ENCODE measurements at regions not wholly inside any gene's neighbourhood (a gene's known extent, or its start where the extent isn't known, plus 50 kb on each side); places are given as distances from the start of the nearest gene placed in this dataset.
"Not testable (repeated sequence)": the region's sequence is repeated elsewhere in the genome, so short reads cannot be mapped to it uniquely, and the experiment has no call there.

GRCh38 chr2:111549174-111549573, 334.8 kb downstream of the ANAPC1 start:
- WGBS (ENCODE audit: insufficient coverage) = no CpG with 5 or more reads among the region's 2 CpGs
- ATAC-seq (replicated peaks in 1 of 4); DNase-seq; H3K27ac ChIP-seq (ENCODE audit: low read length); POLR2A ChIA-PET; H3K4me3 Mint-ChIP-seq; H3K9me3 ChIP-seq; H3K4me1 Mint-ChIP-seq; H3K4me3 ChIP-seq (ENCODE audit: control insufficient read depth in 1 of 2, extremely low read depth in 1 of 2, low read length in 1 of 2); H3K9me3 Mint-ChIP-seq; H3K4me1 ChIP-seq (ENCODE audit: control insufficient read depth in 1 of 2, extremely low read depth in 1 of 2, insufficient read depth in 2 of 2, low read length in 2 of 2); H3K27me3 ChIP-seq (replicated peaks in 1 of 2; ENCODE audit: control insufficient read depth in 2 of 2, extremely low read depth in 1 of 2, insufficient read depth in 2 of 2, low read length in 1 of 2); H3K27me3 Mint-ChIP-seq; H3K36me3 Mint-ChIP-seq; CTCF ChIA-PET; H3K36me3 ChIP-seq (ENCODE audit: control insufficient read depth in 2 of 2, extremely low read depth in 1 of 2, insufficient read depth in 1 of 2, low read length in 1 of 2); H3K27ac Mint-ChIP-seq: not testable (repeated sequence)

GRCh38 chr2:111551428-111551827, 332.6 kb downstream of the ANAPC1 start:
- CTCF ChIA-PET; H3K36me3 Mint-ChIP-seq; H3K4me3 ChIP-seq (ENCODE audit: control insufficient read depth in 1 of 2, extremely low read depth in 1 of 2, low read length in 1 of 2); H3K9me3 Mint-ChIP-seq; H3K4me1 Mint-ChIP-seq; H3K27ac ChIP-seq (ENCODE audit: low read length); POLR2A ChIA-PET; H3K27me3 Mint-ChIP-seq; H3K27me3 ChIP-seq (replicated peaks in 1 of 2; ENCODE audit: control insufficient read depth in 2 of 2, extremely low read depth in 1 of 2, insufficient read depth in 2 of 2, low read length in 1 of 2); H3K9me3 ChIP-seq; H3K27ac Mint-ChIP-seq; H3K4me1 ChIP-seq (ENCODE audit: control insufficient read depth in 1 of 2, extremely low read depth in 1 of 2, insufficient read depth in 2 of 2, low read length in 2 of 2); DNase-seq; H3K36me3 ChIP-seq (ENCODE audit: control insufficient read depth in 2 of 2, extremely low read depth in 1 of 2, insufficient read depth in 1 of 2, low read length in 1 of 2); ATAC-seq (replicated peaks in 1 of 4); H3K4me3 Mint-ChIP-seq: not testable (repeated sequence)
- no CpG with 5 or more reads among the region's 2 CpGs for WGBS (ENCODE audit: insufficient coverage)

GRCh38 chr2:111552625-111553024, 331.4 kb downstream of the ANAPC1 start:
- H3K36me3 ChIP-seq (ENCODE audit: control insufficient read depth in 2 of 2, extremely low read depth in 1 of 2, insufficient read depth in 1 of 2, low read length in 1 of 2); H3K27me3 ChIP-seq (replicated peaks in 1 of 2; ENCODE audit: control insufficient read depth in 2 of 2, extremely low read depth in 1 of 2, insufficient read depth in 2 of 2, low read length in 1 of 2); ATAC-seq (replicated peaks in 1 of 4); H3K9me3 ChIP-seq; H3K27me3 Mint-ChIP-seq; H3K4me3 ChIP-seq (ENCODE audit: control insufficient read depth in 1 of 2, extremely low read depth in 1 of 2, low read length in 1 of 2); H3K36me3 Mint-ChIP-seq; H3K27ac ChIP-seq (ENCODE audit: low read length); H3K4me3 Mint-ChIP-seq; POLR2A ChIA-PET; CTCF ChIA-PET; H3K4me1 ChIP-seq (ENCODE audit: control insufficient read depth in 1 of 2, extremely low read depth in 1 of 2, insufficient read depth in 2 of 2, low read length in 2 of 2); H3K4me1 Mint-ChIP-seq; H3K9me3 Mint-ChIP-seq; H3K27ac Mint-ChIP-seq; DNase-seq: not testable (repeated sequence)
- WGBS (ENCODE audit: insufficient coverage) = no CpG with 5 or more reads among the region's 9 CpGs

- H3K27ac Mint-ChIP-seq = not testable (repeated sequence)
Measured at GRCh38 chr2:111559301-111559700, 324.7 kb downstream of the ANAPC1 start.

GRCh38 chr2:111559814-111560213, 324.2 kb downstream of the ANAPC1 start:
- H3K27ac ChIP-seq (ENCODE audit: low read length); H3K4me3 ChIP-seq (ENCODE audit: control insufficient read depth in 1 of 2, extremely low read depth in 1 of 2, low read length in 1 of 2); CTCF ChIA-PET; H3K36me3 ChIP-seq (ENCODE audit: control insufficient read depth in 2 of 2, extremely low read depth in 1 of 2, insufficient read depth in 1 of 2, low read length in 1 of 2); H3K4me1 ChIP-seq (ENCODE audit: control insufficient read depth in 1 of 2, extremely low read depth in 1 of 2, insufficient read depth in 2 of 2, low read length in 2 of 2); H3K27ac Mint-ChIP-seq; H3K27me3 ChIP-seq (replicated peaks in 1 of 2; ENCODE audit: control insufficient read depth in 2 of 2, extremely low read depth in 1 of 2, insufficient read depth in 2 of 2, low read length in 1 of 2); H3K4me3 Mint-ChIP-seq; H3K27me3 Mint-ChIP-seq; H3K4me1 Mint-ChIP-seq; H3K9me3 ChIP-seq; ATAC-seq (replicated peaks in 1 of 4); H3K36me3 Mint-ChIP-seq; DNase-seq; H3K9me3 Mint-ChIP-seq; POLR2A ChIA-PET: not testable (repeated sequence)
- no CpG with 5 or more reads among the region's 3 CpGs for WGBS (ENCODE audit: insufficient coverage)

More at GRCh38 chr2:111559301-111559700, 324.7 kb downstream of the ANAPC1 start:
- H3K4me1 ChIP-seq (ENCODE audit: control insufficient read depth in 1 of 2, extremely low read depth in 1 of 2, insufficient read depth in 2 of 2, low read length in 2 of 2); H3K4me3 ChIP-seq (ENCODE audit: control insufficient read depth in 1 of 2, extremely low read depth in 1 of 2, low read length in 1 of 2); H3K27ac ChIP-seq (ENCODE audit: low read length); CTCF ChIA-PET; H3K9me3 Mint-ChIP-seq; H3K4me1 Mint-ChIP-seq; H3K27me3 ChIP-seq (replicated peaks in 1 of 2; ENCODE audit: control insufficient read depth in 2 of 2, extremely low read depth in 1 of 2, insufficient read depth in 2 of 2, low read length in 1 of 2); DNase-seq; ATAC-seq (replicated peaks in 1 of 4); H3K36me3 Mint-ChIP-seq; H3K9me3 ChIP-seq; POLR2A ChIA-PET; H3K36me3 ChIP-seq (ENCODE audit: control insufficient read depth in 2 of 2, extremely low read depth in 1 of 2, insufficient read depth in 1 of 2, low read length in 1 of 2); H3K4me3 Mint-ChIP-seq; H3K27me3 Mint-ChIP-seq: not testable (repeated sequence)
- WGBS (ENCODE audit: insufficient coverage) = no CpG with 5 or more reads among the region's 2 CpGs

- POLR2A ChIA-PET; H3K4me3 ChIP-seq (ENCODE audit: control insufficient read depth in 1 of 2, extremely low read depth in 1 of 2, low read length in 1 of 2); H3K4me3 Mint-ChIP-seq; H3K36me3 ChIP-seq (ENCODE audit: control insufficient read depth in 2 of 2, extremely low read depth in 1 of 2, insufficient read depth in 1 of 2, low read length in 1 of 2); H3K27me3 Mint-ChIP-seq; H3K9me3 ChIP-seq; H3K36me3 Mint-ChIP-seq; H3K4me1 Mint-ChIP-seq; H3K4me1 ChIP-seq (ENCODE audit: control insufficient read depth in 1 of 2, extremely low read depth in 1 of 2, insufficient read depth in 2 of 2, low read length in 2 of 2); CTCF ChIA-PET; H3K27ac ChIP-seq (ENCODE audit: low read length); ATAC-seq (replicated peaks in 1 of 4); H3K27ac Mint-ChIP-seq; H3K9me3 Mint-ChIP-seq; DNase-seq; H3K27me3 ChIP-seq (replicated peaks in 1 of 2; ENCODE audit: control insufficient read depth in 2 of 2, extremely low read depth in 1 of 2, insufficient read depth in 2 of 2, low read length in 1 of 2): not testable (repeated sequence)
- WGBS (ENCODE audit: insufficient coverage) = 88% methylated on average over 6 of the region's 8 CpGs
Measured at GRCh38 chr2:111566068-111566467, 317.9 kb downstream of the ANAPC1 start.

GRCh38 chr2:111567233-111567632, 316.8 kb downstream of the ANAPC1 start:
- H3K9me3 ChIP-seq; ATAC-seq (replicated peaks in 1 of 4); H3K4me3 Mint-ChIP-seq; H3K27me3 ChIP-seq (replicated peaks in 1 of 2; ENCODE audit: control insufficient read depth in 2 of 2, extremely low read depth in 1 of 2, insufficient read depth in 2 of 2, low read length in 1 of 2); H3K36me3 Mint-ChIP-seq; H3K27ac Mint-ChIP-seq; H3K4me1 ChIP-seq (ENCODE audit: control insufficient read depth in 1 of 2, extremely low read depth in 1 of 2, insufficient read depth in 2 of 2, low read length in 2 of 2); DNase-seq; POLR2A ChIA-PET; H3K4me1 Mint-ChIP-seq; H3K27me3 Mint-ChIP-seq; H3K4me3 ChIP-seq (ENCODE audit: control insufficient read depth in 1 of 2, extremely low read depth in 1 of 2, low read length in 1 of 2); H3K36me3 ChIP-seq (ENCODE audit: control insufficient read depth in 2 of 2, extremely low read depth in 1 of 2, insufficient read depth in 1 of 2, low read length in 1 of 2); H3K27ac ChIP-seq (ENCODE audit: low read length); H3K9me3 Mint-ChIP-seq; CTCF ChIA-PET: not testable (repeated sequence)
- WGBS (ENCODE audit: insufficient coverage) = no CpG with 5 or more reads among the region's 5 CpGs

Data from T-cell (primary cell).